ENCODE measurements at regions not wholly inside any gene's neighbourhood (a gene's known extent, or its start where the extent isn't known, plus 50 kb on each side); places are given as distances from the start of the nearest gene placed in this dataset.

- H3K27ac ChIP-seq (ENCODE audit: insufficient read length, low read depth, low read length) = no peak overlapping the region
- TF ChIP-seq CTCF (conservative IDR thresholded peaks at IDR 0.05) = no peak
Observed at GRCh38 chr18:29198834-29199233, 1021.9 kb upstream of the CDH2 start.

More at GRCh38 chr18:29198834-29199233, 1021.9 kb upstream of the CDH2 start:
- Histone ChIP-seq H2AFZ (ENCODE audit: low read length) (no peak overlapping the region), H3K56ac (ENCODE audit: insufficient read length, low read depth, low read length) (no peak overlapping the region), H3K27me3 (ENCODE audit: insufficient read depth, low read length) (no peaks in the 10 kb centered on the region), H4K91ac (ENCODE audit: insufficient read length, low read depth, low read length) (no peak overlapping the region), H3K4me1 (ENCODE audit: insufficient read depth, low read length) (no peaks in the 10 kb centered on the region), H3K4me2 (ENCODE audit: insufficient read depth, insufficient read length, low read length) (no peak overlapping the region), H4K5ac (ENCODE audit: insufficient read length, low read depth, low read length) (no peak overlapping the region), H4K20me1 (ENCODE audit: control insufficient read depth, insufficient read depth, insufficient read length) (no peaks in the 10 kb centered on the region), H3K79me1 (ENCODE audit: insufficient read depth, low read depth, low read length, poor library complexity, severe bottlenecking) (no peaks in the 10 kb centered on the region), H2BK15ac (ENCODE audit: low read depth, low read length) (no peak overlapping the region), H2BK12ac (ENCODE audit: insufficient read length, low read depth, low read length) (no peak overlapping the region), H3K9ac (ENCODE audit: extremely low read depth, insufficient read length, low read length) (no peak overlapping the region), H3K9me3 (ENCODE audit: control insufficient read depth, low read depth, low read length) (no peaks in the 10 kb centered on the region), H2BK20ac (ENCODE audit: low read depth, low read length, poor library complexity, severe bottlenecking) (no peak overlapping the region), H3K14ac (ENCODE audit: insufficient read depth, low read length) (no peak overlapping the region), H3K23ac (ENCODE audit: insufficient read length, low read depth, low read length) (no peak overlapping the region), H2BK5ac (ENCODE audit: insufficient read length, low read length) (no peak overlapping the region), H4K8ac (replicated peaks; ENCODE audit: insufficient read length, low read depth, low read length) (no peak overlapping the region), H2BK120ac (ENCODE audit: low read depth, low read length, poor library complexity, severe bottlenecking) (no peak overlapping the region), H2AK5ac (ENCODE audit: insufficient read length, low read length) (no peak overlapping the region), H3K23me2 (ENCODE audit: insufficient read length, low read depth, low read length, poor library complexity, severe bottlenecking) (no peaks in the 10 kb centered on the region), H3K4ac (ENCODE audit: low read depth, low read length) (no peak overlapping the region), H3K79me2 (ENCODE audit: insufficient read depth, low read length) (no peaks in the 10 kb centered on the region), H3T11ph (ENCODE audit: low read length) (no peak overlapping the region), H3K18ac (ENCODE audit: insufficient read length, low read depth, low read length) (no peak overlapping the region)
- H3K4me3 Mint-ChIP-seq = no peak overlapping the region
- no peaks in the 10 kb centered on the region; a peak in 1 of 7 replicates for H3K36me3 Mint-ChIP-seq (ENCODE audit: insufficient read depth in 1 of 3, low read depth in 3 of 3)
- H3K9me3 Mint-ChIP-seq = no peaks in the 10 kb centered on the region; a peak in 1 of 5 replicates
- no peak overlapping the region for H3K27ac Mint-ChIP-seq
- DNase-seq = no peak
- no peaks in the 10 kb centered on the region for H3K27me3 Mint-ChIP-seq (ENCODE audit: low read depth)
- WGBS (ENCODE audit: extremely low coverage, insufficient read length, low lambda C conversion rate) = no CpG with 5 or more reads among the region's 3 CpGs
- no peaks in the 10 kb centered on the region for H3K4me1 Mint-ChIP-seq
